ENCODE measurements at regions not wholly inside any gene's neighbourhood (a gene's known extent, or its start where the extent isn't known, plus 50 kb on each side); places are given as distances from the start of the nearest gene placed in this dataset.

DNA sequence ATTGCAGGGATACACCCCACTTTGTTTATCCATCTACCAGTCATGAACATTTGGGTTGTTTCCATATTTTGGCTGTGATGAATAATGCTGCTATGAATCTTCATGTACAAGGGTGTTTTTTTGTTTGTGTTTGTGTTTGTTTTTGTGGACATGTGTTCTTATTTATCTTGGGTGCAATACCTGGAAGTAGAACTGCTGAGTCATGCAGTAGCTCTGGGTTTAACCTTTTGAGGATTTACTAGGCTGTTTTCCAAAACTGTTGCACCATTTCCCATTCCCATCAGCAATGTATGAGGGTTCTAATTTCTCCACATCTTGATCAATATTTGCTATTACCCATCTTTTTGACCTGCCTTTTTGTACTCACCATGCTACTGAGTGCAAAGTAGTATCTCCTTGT is 140.0 kb upstream of the CYP1B1 start:
- POLR2A ChIA-PET (ENCODE audit: unreplicated experiment) = no interaction called here

More for the DNA sequence above, 140.0 kb upstream of the CYP1B1 start:
- CTCF ChIA-PET = interaction anchor here (0.7 kb wide), 1 partner anchor 814 kb away, joined by 3 read pairs; no protein-coding TSS in a partner anchor
- Histone ChIP-seq H4K91ac (ENCODE audit: insufficient read depth, low read depth, low read length) (no peak overlapping the region), H2BK15ac (ENCODE audit: low read depth, low read length) (no peak overlapping the region), H3K4me3 (ENCODE audit: insufficient read depth, low read depth, low read length) (no peak overlapping the region), H3K27ac (ENCODE audit: insufficient read depth, low read length) (no peak overlapping the region), H3K4me2 (ENCODE audit: low read depth, low read length) (no peak overlapping the region), H3K79me1 (ENCODE audit: low read depth in 1 of 2, low read length in 2 of 2) (no peaks in the 10 kb centered on the region), H2AFZ (replicated peaks; ENCODE audit: low read length, poor library complexity) (no peak overlapping the region), H3K9ac (ENCODE audit: low read depth, low read length) (no peak overlapping the region), H2AK9ac (replicated peaks; ENCODE audit: low read depth, low read length, poor library complexity) (no peak overlapping the region), H3K27me3 (ENCODE audit: control insufficient read depth, insufficient read depth, low read length) (peaks cover 18% of the 10 kb centered on the region), H2BK20ac (ENCODE audit: low read depth, low read length) (no peak overlapping the region), H3K36me3 (ENCODE audit: control insufficient read depth, insufficient read depth, low read length) (no peaks in the 10 kb centered on the region), H4K20me1 (ENCODE audit: insufficient read depth, low read length) (no peaks in the 10 kb centered on the region), H4K8ac (ENCODE audit: low read depth in 2 of 2, low read length in 2 of 2) (no peak overlapping the region), H3K14ac (replicated peaks; ENCODE audit: low read depth, low read length) (no peak overlapping the region), H3K4ac (ENCODE audit: low read depth, low read length) (no peak overlapping the region), H3K9me1 (ENCODE audit: insufficient read depth, low read length) (no peaks in the 10 kb centered on the region), H3K4me1 (ENCODE audit: control insufficient read depth, insufficient read depth, low read length) (no peaks in the 10 kb centered on the region; the same call in 1 of the 2 replicates), H3K9me3 (ENCODE audit: control insufficient read depth, insufficient read depth, low read length) (0 out of 2 replicates have a peak, but pooled peaks cover 1% of the 10 kb centered on the region), H3K56ac (ENCODE audit: extremely low read depth, insufficient read depth, low read length) (no peak overlapping the region), H2AK5ac (ENCODE audit: low read depth, low read length) (no peak overlapping the region), H3K23ac (ENCODE audit: low read depth, low read length) (no peak overlapping the region), H2BK120ac (ENCODE audit: low read depth, low read length) (no peak overlapping the region), H3K18ac (ENCODE audit: low read depth, low read length) (no peak overlapping the region), H2BK5ac (ENCODE audit: low read depth, low read length, poor library complexity, severe bottlenecking) (no peak overlapping the region), H4K5ac (ENCODE audit: low read depth, low read length) (no peak overlapping the region)
- ATAC-seq (ENCODE audit: low read depth) = no peak
- no peak for DNase-seq
- BruUV-seq (replicated peaks) = no TSS peak
- intact Hi-C loops (cut with micrococcal nuclease) = no loop called here
- in situ Hi-C loops (cut with MboI; ENCODE audit: low sequenced_read_pairs) = no loop called here
- dilution Hi-C loops (cut with HindIII; ENCODE audit: low sequenced_read_pairs, unreplicated experiment) = no loop called here
- TF ChIP-seq, protein P1, sequence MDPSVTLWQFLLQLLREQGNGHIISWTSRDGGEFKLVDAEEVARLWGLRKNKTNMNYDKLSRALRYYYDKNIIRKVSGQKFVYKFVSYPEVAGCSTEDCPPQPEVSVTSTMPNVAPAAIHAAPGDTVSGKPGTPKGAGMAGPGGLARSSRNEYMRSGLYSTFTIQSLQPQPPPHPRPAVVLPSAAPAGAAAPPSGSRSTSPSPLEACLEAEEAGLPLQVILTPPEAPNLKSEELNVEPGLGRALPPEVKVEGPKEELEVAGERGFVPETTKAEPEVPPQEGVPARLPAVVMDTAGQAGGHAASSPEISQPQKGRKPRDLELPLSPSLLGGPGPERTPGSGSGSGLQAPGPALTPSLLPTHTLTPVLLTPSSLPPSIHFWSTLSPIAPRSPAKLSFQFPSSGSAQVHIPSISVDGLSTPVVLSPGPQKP (IDR thresholded peaks at IDR 0.05; ENCODE audit: borderline replicate concordance, low read depth, low read length) = no peak
- TF ChIP-seq NFE2L2 (IDR thresholded peaks at IDR 0.05; ENCODE audit: low read depth, low read length) (peak; percentile 94), CHD1 (IDR thresholded peaks at IDR 0.05; ENCODE audit: low read depth, low read length) (no peak), MXI1 (IDR thresholded peaks at IDR 0.05; ENCODE audit: borderline replicate concordance, low read depth, low read length) (no peak), SMC3 (IDR thresholded peaks at IDR 0.05; ENCODE audit: low read depth, low read length) (no peak), MAFK (IDR thresholded peaks at IDR 0.05; ENCODE audit: low read depth, low read length) (peak; percentile 66)
